GM19395 (cell line): ENCODE measurements at regions not wholly inside any gene's neighbourhood (a gene's known extent, or its start where the extent isn't known, plus 50 kb on each side); places are given as distances from the start of the nearest gene placed in this dataset.
A peak's percentile ranks its signal among the peaks of the same experiment; 100 is the strongest.

ENCODE experiments used
- ATAC-seq: cut with Tn5 transposase; IDR thresholded peaks from one replicate; pipeline ENCODE4 v1.9.1; 2021; ENCODE audit warnings: mild to moderate bottlenecking, moderate library complexity; ENCODE audit not compliant: unreplicated experiment

- ATAC-seq = no peak
Measured at GRCh38 chr4:15364183-15364582, 63.6 kb upstream of the C1QTNF7 start.

GRCh38 chr4:15365641-15366040 is 62.2 kb upstream of the C1QTNF7 start:
- ATAC-seq = no peak

- ATAC-seq = no peak
Measured at GRCh38 chr4:15366721-15367120, 61.1 kb upstream of the C1QTNF7 start.

- ATAC-seq = no peak
Measured at GRCh38 chr4:15368856-15369255, 59.0 kb upstream of the C1QTNF7 start.

- no peak for ATAC-seq
Measured at GRCh38 chr4:15370296-15370695, 57.5 kb upstream of the C1QTNF7 start.

- ATAC-seq = no peak
Measured at GRCh38 chr4:15373363-15373762, 54.5 kb upstream of the C1QTNF7 start.

- ATAC-seq = no peak
Measured at GRCh38 chr4:15374656-15375055, 53.2 kb upstream of the C1QTNF7 start.

GRCh38 chr4:15375667-15376066 is 52.2 kb upstream of the C1QTNF7 start:
- peak; percentile 87 for ATAC-seq

- peak; percentile 28 for ATAC-seq
Measured at GRCh38 chr4:15376145-15376544, 51.7 kb upstream of the C1QTNF7 start.

GRCh38 chr4:15376594-15376993 is 51.2 kb upstream of the C1QTNF7 start:
- ATAC-seq = no peak
